Gastroesophageal sphincter (tissue), 4 donors: ENCODE measurements at regions not wholly inside any gene's neighbourhood (a gene's known extent, or its start where the extent isn't known, plus 50 kb on each side); places are given as distances from the start of the nearest gene placed in this dataset.

Experiments used
- ATAC-seq: fragments of 150-250 bp; one replicate; pipeline ENCODE4 v1.9.1; 2016; ENCODE audit warnings: mild to moderate bottlenecking, moderate library complexity
- H3K27ac ChIP-seq, 4 donors: fragments of 200-600 bp; sonication (generic) in 3 of 4; 1 replicate in 3 of 4; 2 replicates in 1 of 4; pipeline ENCODE4 v1.5.1; 2016 to 2019
- H3K27me3 ChIP-seq: fragments of 200-600 bp; sonication (generic); one replicate; pipeline ENCODE4 v1.5.1; 2019
- H3K36me3 ChIP-seq, 2 donors: fragments of 200-600 bp; sonication (generic); one replicate each; pipeline ENCODE4 v1.5.1; 2019; ENCODE audit warnings: control low read depth in 1 of 2
- H3K4me1 ChIP-seq, 3 donors: fragments of 200-600 bp; sonication (generic); 1 replicate in 2 of 3; 2 replicates in 1 of 3; pipeline ENCODE4 v1.5.1; 2016 to 2019; ENCODE audit warnings: control low read depth in 2 of 3
- H3K4me3 ChIP-seq, 2 donors: fragments of 200-600 bp; sonication (generic); one replicate each; pipeline ENCODE4 v1.5.1; 2019; ENCODE audit warnings: mild to moderate bottlenecking in 1 of 2, moderate library complexity in 1 of 2
- H3K9me3 ChIP-seq, 3 donors: fragments of 200-600 bp; sonication (generic); one replicate each; pipeline ENCODE4 v1.5.1; 2017 to 2019; ENCODE audit warnings: control low read depth in 2 of 3
- EP300 ChIP-seq: sonication (generic); formaldehyde crosslinking; IDR thresholded peaks from one replicate; pipeline ENCODE4 v1.6.1; 2017; ENCODE audit warnings: antibody characterized with exemption, mild to moderate bottlenecking
- POLR2A ChIP-seq, 2 donors: fragments of 450-650 bp; IDR thresholded peaks; one replicate each; pipeline ENCODE4 v1.6.1; 2017; ENCODE audit warnings: antibody characterized with exemption in 2 of 2, mild to moderate bottlenecking in 2 of 2, moderate library complexity in 1 of 2
- POLR2AphosphoS5 ChIP-seq: sonication (generic); formaldehyde crosslinking; IDR thresholded peaks from one replicate; pipeline ENCODE4 v1.6.1; 2017; ENCODE audit warnings: antibody characterized with exemption
- WGBS, 2 donors: methylation state at CpG; one replicate each; pipeline ENCODE4 v1.1.5; 2018; ENCODE audit warnings: low coverage in 1 of 2; 5-methylcytosine and 5-hydroxymethylcytosine counted together
- TF ChIP-seq, protein P1 (sequence below), 4 experiments: fragments of 200-600 bp in 2 of 4; fragments of 450-650 bp in 2 of 4; sonication (generic) in 1 of 4; IDR thresholded peaks; one replicate each; pipeline ENCODE4 v1.5.1; 2017 to 2019; ENCODE audit warnings: antibody characterized with exemption in 4 of 4, mild to moderate bottlenecking in 2 of 4, moderate library complexity in 2 of 4

DNA sequence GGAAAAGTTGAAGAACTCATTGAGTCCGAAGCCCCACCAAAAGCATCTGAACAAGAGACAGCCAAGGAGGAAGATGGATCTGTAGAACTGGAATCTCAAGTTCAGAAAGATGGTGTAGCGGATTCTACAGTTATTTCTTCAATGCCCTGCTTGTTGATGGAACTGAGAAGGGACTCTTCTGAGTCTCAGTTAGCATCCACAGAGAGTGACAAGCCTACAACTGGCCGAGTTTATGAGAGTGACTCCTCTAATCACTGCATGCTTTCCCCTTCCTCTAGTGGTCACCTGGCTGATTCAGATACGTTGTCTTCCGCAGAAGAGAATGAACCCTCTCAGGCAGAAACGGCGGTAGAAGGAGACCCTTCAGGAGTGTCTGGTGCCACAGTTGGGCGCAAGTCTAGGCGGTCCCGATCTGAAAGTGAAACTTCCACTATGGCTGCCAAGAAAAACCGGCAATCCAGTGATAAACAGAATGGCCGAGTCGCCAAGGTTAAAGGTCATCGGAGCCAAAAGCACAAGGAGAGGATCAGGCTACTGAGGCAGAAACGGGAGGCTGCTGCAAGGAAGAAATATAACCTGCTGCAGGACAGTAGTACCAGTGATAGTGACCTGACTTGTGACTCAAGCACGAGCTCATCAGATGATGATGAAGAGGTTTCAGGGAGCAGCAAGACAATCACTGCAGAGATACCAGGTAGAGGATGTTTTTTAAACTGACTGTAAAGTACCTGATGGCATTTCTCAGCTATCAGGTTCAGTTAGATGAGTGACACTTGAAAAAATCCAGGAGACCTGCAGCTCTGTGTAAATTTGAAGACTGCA is 111.9 kb downstream of the HAUS1 start:
- TF ChIP-seq EP300 = no peak
- TF ChIP-seq, protein P1, sequence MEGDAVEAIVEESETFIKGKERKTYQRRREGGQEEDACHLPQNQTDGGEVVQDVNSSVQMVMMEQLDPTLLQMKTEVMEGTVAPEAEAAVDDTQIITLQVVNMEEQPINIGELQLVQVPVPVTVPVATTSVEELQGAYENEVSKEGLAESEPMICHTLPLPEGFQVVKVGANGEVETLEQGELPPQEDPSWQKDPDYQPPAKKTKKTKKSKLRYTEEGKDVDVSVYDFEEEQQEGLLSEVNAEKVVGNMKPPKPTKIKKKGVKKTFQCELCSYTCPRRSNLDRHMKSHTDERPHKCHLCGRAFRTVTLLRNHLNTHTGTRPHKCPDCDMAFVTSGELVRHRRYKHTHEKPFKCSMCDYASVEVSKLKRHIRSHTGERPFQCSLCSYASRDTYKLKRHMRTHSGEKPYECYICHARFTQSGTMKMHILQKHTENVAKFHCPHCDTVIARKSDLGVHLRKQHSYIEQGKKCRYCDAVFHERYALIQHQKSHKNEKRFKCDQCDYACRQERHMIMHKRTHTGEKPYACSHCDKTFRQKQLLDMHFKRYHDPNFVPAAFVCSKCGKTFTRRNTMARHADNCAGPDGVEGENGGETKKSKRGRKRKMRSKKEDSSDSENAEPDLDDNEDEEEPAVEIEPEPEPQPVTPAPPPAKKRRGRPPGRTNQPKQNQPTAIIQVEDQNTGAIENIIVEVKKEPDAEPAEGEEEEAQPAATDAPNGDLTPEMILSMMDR (IDR thresholded peaks at IDR 0.05) = no peak
- 88 to 92% methylated on average over 11 to 15 of the region's 16 CpGs for WGBS, 2 donors

DNA sequence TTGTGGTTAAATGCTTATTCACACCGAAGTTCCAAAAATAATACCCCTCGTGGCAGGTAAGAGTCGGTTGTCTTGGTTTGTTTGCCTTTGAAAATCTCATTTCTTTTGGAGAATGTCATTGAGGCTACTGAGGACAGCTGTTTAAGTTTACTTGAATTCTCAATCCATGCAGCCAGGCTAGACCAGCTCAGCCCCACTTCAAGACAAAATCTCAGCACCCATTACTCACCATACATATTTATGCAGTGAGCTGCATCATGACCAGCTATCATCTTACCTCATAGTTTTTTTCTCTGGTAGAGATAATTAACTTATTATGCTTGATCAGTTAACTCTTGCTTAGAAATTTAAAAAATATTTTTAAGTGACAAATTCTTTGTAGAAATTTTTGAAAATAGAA is 115.9 kb downstream of the HAUS1 start:
- no peaks in the 10 kb centered on the region for H3K9me3 ChIP-seq
- H3K27me3 ChIP-seq = no peaks in the 10 kb centered on the region
- peaks cover 0 to 13% (median 0%) of the 10 kb centered on the region in 3 donors for H3K4me1 ChIP-seq
- WGBS, 2 donors = 30 to 75% methylated on average over 2 to 3 of the region's 3 CpGs
- peaks cover 0 to 20% of the 10 kb centered on the region in 2 donors for H3K36me3 ChIP-seq
- H3K27ac ChIP-seq = no peak overlapping the region
- H3K4me3 ChIP-seq = no peak overlapping the region
- ATAC-seq = no peak
- TF ChIP-seq EP300 = no peak

More for the DNA sequence above, 111.9 kb downstream of the HAUS1 start:
- ATAC-seq = no peak
- peaks cover 0 to 20% of the 10 kb centered on the region in 2 donors for H3K36me3 ChIP-seq
- H3K9me3 ChIP-seq = no peaks in the 10 kb centered on the region
- no peak overlapping the region for H3K4me3 ChIP-seq
- H3K4me1 ChIP-seq = peaks cover 0 to 17% (median 0%) of the 10 kb centered on the region in 3 donors
- no peak overlapping the region for H3K27ac ChIP-seq
- no peaks in the 10 kb centered on the region for H3K27me3 ChIP-seq

DNA sequence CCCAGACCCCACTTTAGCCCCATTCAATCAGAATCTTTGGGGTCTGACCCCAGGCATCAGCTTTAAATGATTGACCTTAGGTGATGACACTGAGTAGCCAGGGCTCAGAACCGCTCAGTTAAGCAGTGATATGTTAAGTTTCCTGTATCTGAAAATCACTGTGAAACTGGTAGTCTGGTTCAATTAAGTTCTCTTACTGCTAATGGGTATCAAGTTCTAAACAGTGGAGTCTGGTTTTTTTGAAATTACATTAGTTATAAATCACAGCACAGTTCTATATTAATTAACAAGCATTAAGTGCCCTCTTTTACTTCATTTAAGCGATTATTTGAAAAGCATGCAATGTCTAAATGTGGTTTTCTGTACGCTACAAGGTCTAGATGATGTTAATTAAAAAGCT is 117.9 kb downstream of the HAUS1 start:
- no peak for TF ChIP-seq EP300
- no peak for TF ChIP-seq POLR2A (IDR thresholded peaks at IDR 0.05)
- no peak for TF ChIP-seq POLR2AphosphoS5
- TF ChIP-seq, protein P1 (IDR thresholded peaks at IDR 0.05) = no peak
- no peak overlapping the region for H3K4me3 ChIP-seq
- H3K4me1 ChIP-seq = peaks cover 0 to 12% (median 0%) of the 10 kb centered on the region in 3 donors
- no peaks in the 10 kb centered on the region for H3K9me3 ChIP-seq
- peaks cover 0 to 4% of the 10 kb centered on the region in 2 donors for H3K36me3 ChIP-seq
- no peak for ATAC-seq
- 80 to 97% methylated on average over 3 of the region's 3 CpGs for WGBS, 2 donors
- no peak overlapping the region for H3K27ac ChIP-seq
- H3K27me3 ChIP-seq = no peaks in the 10 kb centered on the region

DNA sequence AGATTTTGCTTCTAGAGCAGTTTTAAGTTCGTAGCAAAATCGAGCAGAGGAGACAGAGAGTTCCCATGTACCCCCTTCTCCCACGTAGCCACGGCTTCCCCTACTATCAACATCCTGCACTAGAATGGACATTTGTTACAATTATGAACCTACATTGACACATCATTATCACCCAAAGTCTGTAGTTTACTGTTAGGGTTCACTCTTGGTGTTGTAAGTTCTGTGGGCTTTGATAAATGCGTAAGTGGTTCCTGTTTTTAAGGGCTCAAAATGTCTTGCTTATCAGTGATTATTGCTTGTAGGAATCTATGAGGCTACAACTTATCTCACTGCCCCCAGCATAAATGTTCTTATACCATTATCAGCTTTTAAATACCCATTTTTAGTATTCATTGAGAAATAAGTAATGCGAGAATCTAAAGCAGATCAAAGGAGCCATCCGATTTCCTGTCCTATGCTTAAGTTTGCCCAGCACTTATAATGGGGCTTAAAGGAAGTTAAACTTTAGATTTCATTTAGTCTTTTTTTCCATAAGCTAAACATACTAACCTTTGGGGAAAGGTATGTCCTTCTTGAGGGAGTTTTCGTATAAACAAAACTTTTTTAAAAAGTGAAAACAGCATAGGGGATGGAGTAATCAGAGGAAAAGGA is 118.7 kb downstream of the HAUS1 start:
- Histone ChIP-seq H3K9me3 (no peaks in the 10 kb centered on the region), H3K36me3 (no peaks in the 10 kb centered on the region), H3K27ac (no peak overlapping the region), H3K4me1 (peaks cover 0 to 12% (median 0%) of the 10 kb centered on the region in 3 donors), H3K27me3 (no peaks in the 10 kb centered on the region), H3K4me3 (no peak overlapping the region)
- 81% methylated on average over 7 to 8 of the region's 8 CpGs for WGBS, 2 donors
- no peak for ATAC-seq
- no peak for TF ChIP-seq EP300
- TF ChIP-seq, protein P1 (IDR thresholded peaks at IDR 0.05) = no peak
- TF ChIP-seq POLR2A (IDR thresholded peaks at IDR 0.05) = no peak
- TF ChIP-seq POLR2AphosphoS5 = no peak

DNA sequence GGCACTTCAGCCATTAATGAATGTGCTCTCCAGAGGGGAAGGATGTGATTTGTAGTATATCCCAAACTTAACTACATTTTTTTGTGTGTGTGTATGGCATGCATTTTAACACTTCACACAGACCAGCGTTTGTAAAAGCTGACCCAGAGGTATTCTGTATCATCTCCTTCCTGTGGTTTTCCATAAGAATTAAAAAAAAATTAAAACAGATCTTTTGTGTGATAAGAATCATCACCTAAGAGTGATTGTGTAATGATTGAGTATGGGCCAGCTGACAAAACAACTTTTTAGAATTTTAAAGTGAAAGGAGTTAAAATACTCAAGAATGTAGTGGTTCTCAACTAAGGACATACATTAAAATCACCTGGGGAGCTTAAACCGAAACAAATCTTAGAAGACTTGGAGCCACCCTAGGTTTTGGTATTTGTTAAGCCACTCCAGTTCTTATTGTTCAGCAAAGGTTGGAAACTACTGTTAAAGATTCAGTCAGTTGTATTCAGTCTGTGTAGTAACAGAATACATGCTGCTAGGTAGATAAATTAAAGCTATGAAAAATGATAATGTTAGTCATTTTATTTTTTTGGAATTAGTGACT is 120.1 kb downstream of the HAUS1 start:
- no peaks in the 10 kb centered on the region for H3K36me3 ChIP-seq
- no peak overlapping the region for H3K27ac ChIP-seq
- no peak for TF ChIP-seq POLR2A (IDR thresholded peaks at IDR 0.05)
- TF ChIP-seq, protein P1 (IDR thresholded peaks at IDR 0.05) = no peak
- no peak for TF ChIP-seq POLR2AphosphoS5
- TF ChIP-seq EP300 = no peak
- 49 to 64% methylated on average over 2 of the region's 2 CpGs for WGBS, 2 donors
- H3K4me3 ChIP-seq = no peak overlapping the region
- H3K4me1 ChIP-seq = peaks cover 0 to 12% (median 0%) of the 10 kb centered on the region in 3 donors
- no peak for ATAC-seq
- no peaks in the 10 kb centered on the region for H3K27me3 ChIP-seq
- H3K9me3 ChIP-seq = no peaks in the 10 kb centered on the region
